ENCODE measurements at regions not wholly inside any gene's neighbourhood (a gene's known extent, or its start where the extent isn't known, plus 50 kb on each side); places are given as distances from the start of the nearest gene placed in this dataset.

DNA sequence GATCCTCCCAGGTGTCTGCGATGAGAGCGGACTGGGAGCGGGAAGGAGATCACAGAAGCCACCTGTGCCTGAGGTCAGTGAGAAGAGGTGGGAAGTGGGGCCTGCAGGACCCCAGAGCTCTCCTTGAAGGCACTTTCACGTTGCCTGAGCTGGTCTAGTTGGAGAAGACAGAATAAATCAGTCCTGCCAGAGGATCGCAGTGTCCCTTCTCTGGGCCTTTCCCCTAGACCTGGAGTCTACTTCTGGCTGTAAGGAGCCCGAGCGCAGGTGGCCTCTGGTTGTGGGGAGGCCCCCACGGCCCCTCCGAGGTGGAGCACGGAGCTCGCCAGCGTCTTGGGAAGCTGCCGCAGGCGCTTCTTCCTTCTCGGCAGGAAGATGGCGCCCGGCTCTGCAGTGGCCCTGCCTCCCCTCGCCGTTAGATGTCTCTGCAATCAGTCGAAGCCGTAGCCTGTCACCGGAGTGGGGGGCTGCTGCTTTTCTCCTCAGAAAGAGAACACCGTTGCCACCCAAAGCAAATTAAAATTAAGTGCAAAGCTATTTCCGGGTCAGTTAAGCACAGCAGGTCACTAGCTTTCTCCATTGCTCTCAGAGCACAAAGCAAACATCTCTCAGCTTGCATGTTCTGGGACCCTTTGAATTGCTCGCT is 212.0 kb upstream of the MYT1L start:
- 71 to 80% (median 72%) methylated on average over 23 to 25 of the region's 25 CpGs for WGBS, 5 donors
- intact Hi-C loops (cut with DNase I; ENCODE audit: low total_unique reads) = no loop called here

DNA sequence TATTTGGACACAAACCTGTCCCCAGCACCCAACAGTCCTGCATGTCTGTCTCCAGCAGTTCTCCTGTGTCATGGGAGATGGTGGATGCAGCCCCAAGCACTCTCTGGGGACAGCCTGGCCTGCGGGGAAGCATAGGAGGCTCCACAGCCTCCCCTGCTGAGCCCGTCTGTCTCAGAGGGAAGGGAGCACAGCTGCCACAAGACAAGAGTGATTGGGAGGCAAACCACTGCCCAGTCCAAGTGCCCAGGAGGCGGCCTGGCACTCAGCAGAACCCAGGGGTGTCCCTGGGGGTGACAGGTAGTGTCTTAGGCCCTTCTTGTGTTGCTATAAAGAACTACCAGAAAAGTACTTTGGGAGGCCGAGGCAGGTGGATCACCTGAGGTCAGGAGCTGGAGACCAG is 211.2 kb upstream of the MYT1L start:
- intact Hi-C loops (cut with DNase I; ENCODE audit: low total_unique reads) = no loop called here
- no peaks in the 10 kb centered on the region for H3K9me3 ChIP-seq
- H3K27me3 ChIP-seq (replicated peaks in 1 of 7) = peaks cover 0 to 22% (median 0%) of the 10 kb centered on the region in 7 donors
- H3K27ac ChIP-seq = no peak overlapping the region
- WGBS, 5 donors = 72 to 91% (median 80%) methylated on average over 4 of the region's 4 CpGs
- H3K4me1 ChIP-seq = no peaks in the 10 kb centered on the region
- DNase-seq = no peak
- no peak overlapping the region for H3K4me3 ChIP-seq
- H3K36me3 ChIP-seq = no peaks in the 10 kb centered on the region
- no peak for TF ChIP-seq POLR2A (IDR thresholded peaks at IDR 0.05)
- TF ChIP-seq, protein P1, sequence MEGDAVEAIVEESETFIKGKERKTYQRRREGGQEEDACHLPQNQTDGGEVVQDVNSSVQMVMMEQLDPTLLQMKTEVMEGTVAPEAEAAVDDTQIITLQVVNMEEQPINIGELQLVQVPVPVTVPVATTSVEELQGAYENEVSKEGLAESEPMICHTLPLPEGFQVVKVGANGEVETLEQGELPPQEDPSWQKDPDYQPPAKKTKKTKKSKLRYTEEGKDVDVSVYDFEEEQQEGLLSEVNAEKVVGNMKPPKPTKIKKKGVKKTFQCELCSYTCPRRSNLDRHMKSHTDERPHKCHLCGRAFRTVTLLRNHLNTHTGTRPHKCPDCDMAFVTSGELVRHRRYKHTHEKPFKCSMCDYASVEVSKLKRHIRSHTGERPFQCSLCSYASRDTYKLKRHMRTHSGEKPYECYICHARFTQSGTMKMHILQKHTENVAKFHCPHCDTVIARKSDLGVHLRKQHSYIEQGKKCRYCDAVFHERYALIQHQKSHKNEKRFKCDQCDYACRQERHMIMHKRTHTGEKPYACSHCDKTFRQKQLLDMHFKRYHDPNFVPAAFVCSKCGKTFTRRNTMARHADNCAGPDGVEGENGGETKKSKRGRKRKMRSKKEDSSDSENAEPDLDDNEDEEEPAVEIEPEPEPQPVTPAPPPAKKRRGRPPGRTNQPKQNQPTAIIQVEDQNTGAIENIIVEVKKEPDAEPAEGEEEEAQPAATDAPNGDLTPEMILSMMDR (IDR thresholded peaks at IDR 0.05 in 8 of 11, conservative IDR thresholded peaks at IDR 0.05 in 3 of 11) = no peak
- TF ChIP-seq POLR2AphosphoS5 (IDR thresholded peaks at IDR 0.05) = no peak

More for the DNA sequence above, 212.0 kb upstream of the MYT1L start:
- Histone ChIP-seq H3K9me3 (no peaks in the 10 kb centered on the region), H3K27ac (no peak overlapping the region), H3K4me3 (no peak overlapping the region), H3K36me3 (no peaks in the 10 kb centered on the region), H3K4me1 (no peaks in the 10 kb centered on the region), H3K27me3 (replicated peaks in 1 of 7) (peaks cover 0 to 22% (median 0%) of the 10 kb centered on the region in 7 donors)
- no peak for DNase-seq
- TF ChIP-seq POLR2A (IDR thresholded peaks at IDR 0.05) (no peak), POLR2AphosphoS5 (IDR thresholded peaks at IDR 0.05) (no peak)
- TF ChIP-seq, protein P1 (IDR thresholded peaks at IDR 0.05 in 8 of 11, conservative IDR thresholded peaks at IDR 0.05 in 3 of 11) = no peak

GRCh38 chr2:2540406-2540805 is 209.3 kb upstream of the MYT1L start:
- H3K27me3 ChIP-seq (replicated peaks in 1 of 7) = peaks cover 0 to 26% (median 0%) of the 10 kb centered on the region in 7 donors
- no peak overlapping the region for H3K4me3 ChIP-seq
- TF ChIP-seq, protein P1 (IDR thresholded peaks at IDR 0.05 in 8 of 11, conservative IDR thresholded peaks at IDR 0.05 in 3 of 11) = no peak
- TF ChIP-seq POLR2AphosphoS5 (IDR thresholded peaks at IDR 0.05) = no peak
- TF ChIP-seq POLR2A (IDR thresholded peaks at IDR 0.05) = no peak
- no peaks in the 10 kb centered on the region for H3K36me3 ChIP-seq
- intact Hi-C loops (cut with DNase I; ENCODE audit: low total_unique reads) = no loop called here
- no peaks in the 10 kb centered on the region for H3K9me3 ChIP-seq
- no peaks in the 10 kb centered on the region for H3K4me1 ChIP-seq
- H3K27ac ChIP-seq = no peak overlapping the region
- WGBS, 5 donors = 70 to 88% (median 80%) methylated on average over 7 to 9 of the region's 9 CpGs
- DNase-seq = no peak

DNA sequence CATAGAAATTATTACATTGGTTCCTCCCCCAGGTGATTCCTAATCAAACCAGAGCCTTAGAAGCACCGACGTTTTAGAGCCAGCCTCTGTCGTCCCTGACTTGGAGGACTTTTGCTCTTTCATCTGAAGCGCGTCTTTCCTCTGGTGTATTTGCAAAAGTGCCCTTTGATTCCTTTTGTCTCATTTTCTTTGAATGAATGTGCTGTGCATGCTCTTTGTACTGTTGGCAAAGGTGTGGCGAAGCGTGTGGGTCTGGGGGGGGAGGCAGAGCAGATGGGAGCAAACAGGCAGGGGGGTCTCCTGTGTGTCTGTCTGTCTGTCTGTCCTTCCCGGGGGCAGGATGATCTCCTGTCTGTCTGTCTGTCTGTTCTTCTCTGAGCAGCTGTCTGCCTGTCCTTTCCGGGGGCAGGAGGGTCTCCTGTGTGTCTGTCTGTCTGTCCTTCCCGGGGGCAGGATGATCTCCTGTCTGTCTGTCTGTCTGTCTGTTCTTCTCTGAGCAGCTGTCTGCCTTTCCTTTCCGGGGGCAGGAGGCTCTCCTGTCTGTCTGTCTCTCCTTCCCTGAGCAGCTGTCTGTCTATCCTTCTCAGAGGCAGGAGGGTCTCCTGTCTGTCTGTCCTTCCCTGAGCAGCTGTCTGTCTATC is 205.5 kb upstream of the MYT1L start:
- no peak for DNase-seq
- intact Hi-C loops (cut with DNase I; ENCODE audit: low total_unique reads) = no loop called here
- TF ChIP-seq, protein P1 (IDR thresholded peaks at IDR 0.05 in 8 of 11, conservative IDR thresholded peaks at IDR 0.05 in 3 of 11) = no peak
- no peak for TF ChIP-seq POLR2A (IDR thresholded peaks at IDR 0.05)
- H3K4me3 ChIP-seq = no peak overlapping the region
- H3K27ac ChIP-seq = no peak overlapping the region
- H3K4me1 ChIP-seq = no peaks in the 10 kb centered on the region
- no peaks in the 10 kb centered on the region for H3K9me3 ChIP-seq
- WGBS, 5 donors = 75 to 83% (median 78%) methylated on average over 11 of the region's 11 CpGs
- peaks cover 0 to 26% (median 0%) of the 10 kb centered on the region in 7 donors for H3K27me3 ChIP-seq (replicated peaks in 1 of 7)
- H3K36me3 ChIP-seq = no peaks in the 10 kb centered on the region

Measured in spleen (tissue), 11 donors.